ENCODE measurements at regions not wholly inside any gene's neighbourhood (a gene's known extent, or its start where the extent isn't known, plus 50 kb on each side); places are given as distances from the start of the nearest gene placed in this dataset.

DNA sequence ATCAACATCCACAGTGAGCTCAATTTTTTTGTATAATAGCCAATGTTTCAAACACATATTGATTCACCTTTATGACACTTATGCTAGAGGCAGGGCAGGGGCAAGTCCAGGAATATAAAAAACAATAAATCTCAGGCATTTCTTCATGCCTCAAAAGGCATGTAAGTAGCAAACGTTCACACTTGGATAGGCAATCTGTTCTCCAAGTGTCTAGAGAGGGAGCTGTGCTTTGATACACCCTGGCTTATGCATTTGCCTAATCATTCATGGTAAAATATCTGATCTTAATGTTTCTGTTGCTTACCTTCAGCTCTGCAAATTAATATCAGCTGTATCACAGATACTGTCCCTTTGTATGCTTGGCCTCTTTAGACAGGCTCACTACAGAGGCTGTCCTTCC lies 464.5 kb upstream of the SETBP1 start:
- intact Hi-C loops (cut with micrococcal nuclease; ENCODE audit: unreplicated experiment): no loop called here
- TF ChIP-seq CTCF (IDR thresholded peaks at IDR 0.05; ENCODE audit: unreplicated experiment): no peak
- Mint-ChIP-seq H3K27me3 (ENCODE audit: unreplicated experiment) (no peaks in the 10 kb centered on the region), H3K27ac (ENCODE audit: unreplicated experiment) (no peak overlapping the region), H3K36me3 (ENCODE audit: insufficient read depth, unreplicated experiment) (no peaks in the 10 kb centered on the region), H3K9me3 (ENCODE audit: low read depth, unreplicated experiment) (no peaks in the 10 kb centered on the region), H3K4me3 (ENCODE audit: low read depth, unreplicated experiment) (no peak overlapping the region), H3K4me1 (ENCODE audit: low read depth, unreplicated experiment) (peaks cover 12% of the 10 kb centered on the region)
- DNase-seq: no peak
- no TSS peak for BruUV-seq (replicated peaks)
- CTCF ChIA-PET: no interaction called here

- CTCF ChIA-PET: no interaction called here
These were observed 453.2 kb upstream of the SETBP1 start for GRCh38 chr18:44227501-44227900.

GRCh38 chr18:44229693-44230108 lies 451.0 kb upstream of the SETBP1 start:
- Mint-ChIP-seq H3K27ac (ENCODE audit: unreplicated experiment) (no peak overlapping the region), H3K9me3 (ENCODE audit: low read depth, unreplicated experiment) (no peaks in the 10 kb centered on the region), H3K36me3 (ENCODE audit: insufficient read depth, unreplicated experiment) (no peaks in the 10 kb centered on the region), H3K4me3 (ENCODE audit: low read depth, unreplicated experiment) (no peak overlapping the region), H3K27me3 (ENCODE audit: unreplicated experiment) (no peaks in the 10 kb centered on the region), H3K4me1 (ENCODE audit: low read depth, unreplicated experiment) (no peaks in the 10 kb centered on the region)
- no peak for DNase-seq
- intact Hi-C loops (cut with micrococcal nuclease; ENCODE audit: unreplicated experiment): no loop called here
- no TSS peak for BruUV-seq (replicated peaks)
- no peak for TF ChIP-seq CTCF (IDR thresholded peaks at IDR 0.05; ENCODE audit: unreplicated experiment)
- CTCF ChIA-PET: no interaction called here

More at GRCh38 chr18:44227501-44227900, 453.2 kb upstream of the SETBP1 start:
- Mint-ChIP-seq H3K4me1 (ENCODE audit: low read depth, unreplicated experiment) (no peaks in the 10 kb centered on the region), H3K9me3 (ENCODE audit: low read depth, unreplicated experiment) (no peaks in the 10 kb centered on the region), H3K4me3 (ENCODE audit: low read depth, unreplicated experiment) (no peak overlapping the region), H3K27ac (ENCODE audit: unreplicated experiment) (no peak overlapping the region), H3K36me3 (ENCODE audit: insufficient read depth, unreplicated experiment) (no peaks in the 10 kb centered on the region), H3K27me3 (ENCODE audit: unreplicated experiment) (no peaks in the 10 kb centered on the region)
- BruUV-seq (replicated peaks): no TSS peak
- intact Hi-C loops (cut with micrococcal nuclease; ENCODE audit: unreplicated experiment): no loop called here
- DNase-seq: no peak
- no peak for TF ChIP-seq CTCF (IDR thresholded peaks at IDR 0.05; ENCODE audit: unreplicated experiment)

GRCh38 chr18:44231936-44232335 lies 448.8 kb upstream of the SETBP1 start:
- no peak for DNase-seq
- no peak overlapping the region for H3K4me3 Mint-ChIP-seq (ENCODE audit: low read depth, unreplicated experiment)
- no peak overlapping the region for H3K27ac Mint-ChIP-seq (ENCODE audit: unreplicated experiment)
- intact Hi-C loops (cut with micrococcal nuclease; ENCODE audit: unreplicated experiment): no loop called here
- CTCF ChIA-PET: interaction anchor here (0.6 kb wide), 1 partner anchor 1606 kb away, joined by 3 read pairs; no protein-coding TSS in a partner anchor
- H3K27me3 Mint-ChIP-seq (ENCODE audit: unreplicated experiment): no peaks in the 10 kb centered on the region
- H3K9me3 Mint-ChIP-seq (ENCODE audit: low read depth, unreplicated experiment): no peaks in the 10 kb centered on the region
- H3K4me1 Mint-ChIP-seq (ENCODE audit: low read depth, unreplicated experiment): no peaks in the 10 kb centered on the region
- H3K36me3 Mint-ChIP-seq (ENCODE audit: insufficient read depth, unreplicated experiment): no peaks in the 10 kb centered on the region
- BruUV-seq (replicated peaks): no TSS peak
- TF ChIP-seq CTCF (IDR thresholded peaks at IDR 0.05; ENCODE audit: unreplicated experiment): no peak
